ELR (cell line): ENCODE measurements at regions not wholly inside any gene's neighbourhood (a gene's known extent, or its start where the extent isn't known, plus 50 kb on each side); places are given as distances from the start of the nearest gene placed in this dataset.
"Not testable (repeated sequence)": the region's sequence is repeated elsewhere in the genome, so short reads cannot be mapped to it uniquely, and the experiment has no call there.

Source experiments
- DNase-seq: peaks from one replicate; pipeline ENCODE4 v3.0.0-alpha.2; 2015; ENCODE audit warnings: low read depth

DNA sequence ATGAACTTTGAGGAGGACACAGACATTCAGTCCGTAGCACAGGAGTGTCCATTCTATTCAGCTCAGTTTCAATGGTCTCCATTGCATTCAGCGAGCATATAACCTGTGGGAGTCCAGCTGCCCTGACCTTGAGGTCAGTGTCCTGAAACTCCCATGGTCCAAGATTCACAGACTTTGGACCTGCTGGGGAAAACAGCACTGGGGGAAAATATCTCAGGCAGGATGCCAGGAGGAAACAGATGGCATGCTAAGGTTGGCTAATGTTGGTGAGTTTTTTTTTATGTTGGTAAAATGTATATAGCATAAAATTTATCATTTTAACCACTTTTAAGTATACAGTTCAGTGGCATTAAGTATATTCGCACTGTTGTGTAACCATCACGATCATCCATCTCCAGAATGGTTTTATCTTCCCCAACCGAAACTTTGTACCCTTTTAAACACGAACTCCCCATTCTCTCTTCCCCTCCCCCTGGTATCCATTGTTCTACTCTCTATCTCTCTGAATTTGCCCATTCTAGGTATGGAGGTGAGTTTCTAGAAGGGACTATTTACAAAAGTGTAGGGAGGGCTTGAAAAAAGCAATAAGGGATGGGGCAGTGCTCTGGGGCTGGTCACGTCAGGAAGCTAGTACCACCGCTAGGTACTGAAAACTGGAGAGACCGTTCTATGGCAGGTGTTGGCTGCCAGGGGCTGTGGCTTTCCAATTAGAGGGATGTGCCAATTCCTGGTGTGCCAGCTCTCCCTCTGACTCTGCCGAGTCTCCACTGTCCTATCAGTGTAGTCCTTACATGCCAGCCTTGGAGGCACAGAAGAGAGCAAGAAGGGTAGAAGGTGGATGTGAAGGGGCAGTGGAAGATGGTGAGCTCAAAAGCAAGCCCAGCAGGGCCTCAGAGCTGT, 85.3 kb downstream of the FOXD2 start:
- DNase-seq, result no peak

DNA sequence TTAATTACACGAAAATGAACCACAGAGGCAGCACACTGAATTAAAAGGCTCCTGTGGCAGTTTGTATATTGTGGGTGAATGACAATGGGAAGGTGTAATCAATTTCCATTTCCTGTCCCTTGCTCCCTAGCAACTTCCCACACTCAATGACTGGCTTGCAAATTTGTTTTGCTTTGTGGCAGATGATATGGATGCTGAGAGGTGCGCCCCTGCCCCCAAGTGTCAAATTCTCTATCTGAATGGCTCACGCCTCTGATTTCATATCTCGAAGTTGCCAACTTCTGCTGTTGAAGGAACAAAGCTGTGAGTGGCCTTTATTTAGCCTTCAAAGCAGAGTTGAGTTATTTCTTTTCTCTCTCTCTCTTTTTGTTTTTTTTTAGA, 86.0 kb downstream of the FOXD2 start:
- DNase-seq, result no peak

DNA sequence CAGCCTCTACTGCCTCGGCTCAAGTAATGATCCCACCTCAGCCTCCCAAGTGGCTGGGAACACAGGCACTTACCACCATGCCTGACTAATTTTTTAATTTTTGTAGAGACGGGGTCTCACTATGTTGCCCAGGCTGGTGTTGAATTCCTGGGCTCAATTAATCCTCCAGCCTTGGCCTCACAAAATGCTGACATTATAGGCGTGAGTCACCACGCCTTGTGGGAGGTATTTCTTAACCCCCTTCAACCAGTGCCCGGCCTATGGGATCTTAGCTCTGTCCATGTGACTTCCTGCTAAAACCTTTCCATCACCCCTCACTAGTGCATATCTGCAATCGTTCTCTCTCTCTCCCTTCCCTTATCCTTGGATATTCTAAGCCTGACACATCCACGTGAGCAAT, 86.4 kb downstream of the FOXD2 start:
- DNase-seq, result no peak

DNA sequence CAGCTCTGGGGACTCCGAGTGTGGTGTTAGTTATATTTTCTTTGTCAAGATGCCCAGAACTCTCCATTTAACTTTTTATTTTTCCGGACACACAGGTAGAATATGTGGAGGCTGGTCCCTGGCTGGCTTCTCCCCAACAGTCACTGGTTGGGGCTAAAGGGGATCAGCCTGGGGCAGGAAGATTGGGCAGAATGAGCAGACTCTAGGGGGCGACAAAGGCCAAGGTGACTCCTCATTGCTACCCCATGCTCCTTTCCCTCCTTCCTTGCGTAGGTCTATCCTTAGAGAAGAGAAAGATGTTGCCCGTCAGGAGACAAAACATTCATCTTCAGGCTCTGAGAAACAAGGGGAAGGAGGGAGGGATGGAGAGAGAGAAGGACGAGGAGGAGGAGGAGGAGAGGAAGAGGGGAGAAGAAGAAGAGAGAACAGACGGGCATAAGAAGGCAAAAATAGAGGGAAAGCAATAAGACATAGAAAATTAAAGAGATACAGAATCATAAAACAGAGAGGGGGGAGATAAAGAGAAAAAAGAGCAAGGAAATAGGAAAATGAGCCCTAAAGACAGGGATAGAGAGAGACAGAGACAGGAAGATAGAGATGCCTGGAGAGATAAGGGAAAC, 89.9 kb downstream of the FOXD2 start:
- DNase-seq, result peak; percentile 22

DNA sequence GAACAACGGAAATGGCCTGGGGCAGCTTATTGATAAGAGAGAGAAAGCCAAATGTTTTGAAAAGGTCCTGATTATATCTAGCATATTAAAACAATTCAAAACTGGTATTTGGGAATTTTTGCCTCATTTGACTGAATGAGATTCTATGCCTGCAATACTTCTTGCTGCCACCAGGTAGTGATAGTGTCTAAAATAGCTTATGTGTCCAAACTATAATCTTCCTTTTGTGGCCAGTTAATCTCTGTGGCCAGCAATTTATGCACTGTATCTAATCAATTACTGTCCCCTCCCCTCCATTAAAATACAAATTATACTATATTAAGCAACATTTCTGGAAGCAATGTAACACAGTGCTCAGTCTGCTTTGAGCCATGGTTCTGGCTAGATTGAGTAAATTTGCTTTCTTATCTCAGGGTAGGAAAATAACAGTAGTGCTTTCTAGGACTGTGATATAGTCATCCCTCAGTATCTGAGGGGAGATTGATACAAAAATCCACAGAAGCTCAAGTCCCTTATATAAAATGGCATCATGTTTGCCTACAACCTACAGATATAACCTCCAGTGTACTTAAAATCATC, 91.8 kb downstream of the FOXD2 start:
- DNase-seq, result peak; percentile 27

DNA sequence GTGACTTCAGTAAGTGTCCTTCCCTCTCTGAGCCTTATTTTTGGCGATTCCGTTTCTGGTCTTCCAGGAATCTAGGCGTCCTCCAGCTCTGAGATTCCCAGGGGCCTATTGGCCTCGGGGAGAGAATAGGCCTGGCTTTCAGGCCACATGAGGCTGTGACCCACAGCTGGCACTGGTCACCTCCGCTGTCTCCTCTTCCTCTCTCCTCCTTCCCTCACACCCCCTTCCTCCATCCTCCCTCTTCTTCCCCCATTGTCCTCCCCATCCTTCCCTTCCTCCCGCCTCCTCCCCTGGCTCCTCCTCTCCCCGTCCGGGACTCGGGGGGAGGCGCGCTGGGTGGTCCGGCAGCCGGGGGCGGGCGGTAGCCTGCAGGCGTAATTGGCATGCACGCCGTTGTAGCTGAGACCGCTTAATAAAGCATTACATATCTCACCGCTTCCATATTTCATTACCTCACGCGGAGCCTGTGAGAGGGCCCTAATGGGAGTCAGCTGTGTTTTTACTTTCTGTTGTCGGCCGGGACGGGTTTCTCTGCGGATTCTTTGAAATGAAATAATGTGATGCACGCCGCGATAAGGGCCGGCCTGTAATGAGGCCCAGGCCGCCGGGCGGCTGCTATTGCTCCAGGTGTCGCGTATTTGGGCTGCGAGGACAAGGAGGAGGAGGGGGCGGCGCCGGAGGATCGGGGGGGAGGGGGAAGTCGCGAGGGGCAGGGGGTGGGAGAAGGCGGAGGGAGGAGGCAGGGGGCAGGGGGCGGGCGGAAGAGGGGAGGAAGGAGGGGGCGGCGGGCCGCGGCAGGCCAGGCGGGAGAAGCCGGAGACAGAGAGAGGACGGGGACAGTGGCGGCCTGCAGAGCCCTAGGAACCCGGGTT, 95.3 kb downstream of the FOXD2 start:
- DNase-seq, result peak; percentile 51

DNA sequence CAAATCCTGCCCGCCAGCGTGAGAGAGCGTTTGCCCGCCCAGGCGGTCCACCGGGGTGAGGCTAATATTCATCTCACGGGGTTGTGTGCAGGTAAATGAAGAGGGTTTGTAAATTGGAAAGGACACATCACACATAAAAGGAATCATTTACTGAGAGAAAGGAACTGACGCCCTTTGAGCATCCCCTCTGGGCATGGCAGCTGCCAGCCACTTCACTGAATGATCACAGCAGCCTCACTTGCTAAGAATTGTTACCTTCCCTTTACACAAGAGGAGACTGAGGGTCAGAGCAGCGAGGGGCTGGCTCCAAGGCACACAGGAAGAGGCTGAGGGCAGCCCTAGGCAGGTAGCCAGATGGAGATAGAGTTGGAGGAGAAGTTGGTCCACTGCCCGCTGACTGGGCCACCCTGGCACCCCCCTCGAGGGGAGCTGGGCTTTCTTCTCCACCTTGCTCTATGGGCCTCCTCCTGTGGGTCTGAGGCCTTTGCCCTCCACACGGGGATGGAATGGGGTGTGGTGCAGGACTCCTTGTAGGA, 96.0 kb downstream of the FOXD2 start:
- DNase-seq, result no peak

DNA sequence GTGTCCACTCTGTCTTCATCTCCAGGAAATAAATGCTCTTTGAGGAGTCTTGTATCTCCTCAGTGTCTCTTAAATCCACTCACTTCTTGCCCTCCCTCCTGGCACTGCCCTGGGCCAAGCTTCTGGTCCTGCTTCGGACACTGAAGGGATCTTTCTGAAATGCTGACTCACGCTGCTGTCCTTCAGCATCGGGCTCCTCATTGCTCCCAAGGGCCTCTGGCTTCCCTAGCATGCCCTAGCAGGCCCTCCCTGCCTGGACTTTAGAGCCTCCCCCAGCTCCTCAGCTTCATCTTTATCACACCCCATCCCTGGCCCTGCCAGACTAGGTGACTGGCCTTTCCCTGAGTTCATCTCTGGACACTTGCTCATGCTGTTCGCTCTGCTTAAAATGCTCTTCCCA, 96.6 kb downstream of the FOXD2 start:
- DNase-seq, result no peak

DNA sequence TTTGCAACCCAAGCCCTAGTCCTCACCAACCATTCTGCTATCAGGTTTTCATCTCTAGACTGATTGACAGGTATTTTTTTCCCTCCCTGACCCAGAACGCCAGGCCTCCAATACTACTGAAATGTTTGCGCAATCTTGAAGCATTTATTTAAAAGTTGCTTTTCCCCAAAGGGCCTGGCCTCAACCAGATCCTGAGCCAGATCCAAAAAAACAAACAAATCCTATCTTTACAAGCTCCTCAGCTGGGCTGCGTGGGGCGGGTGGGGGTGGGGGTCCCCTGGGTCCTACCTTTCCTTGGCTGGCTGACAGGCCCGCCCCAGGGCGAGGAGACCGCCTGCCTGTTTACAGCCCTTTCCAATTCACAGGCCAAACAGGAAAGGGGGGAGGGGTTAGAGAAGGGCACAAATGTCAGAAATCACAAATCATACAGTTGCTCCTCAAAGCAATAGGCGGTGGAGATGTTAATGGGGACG, 98.8 kb downstream of the FOXD2 start:
- no peak for DNase-seq

DNA sequence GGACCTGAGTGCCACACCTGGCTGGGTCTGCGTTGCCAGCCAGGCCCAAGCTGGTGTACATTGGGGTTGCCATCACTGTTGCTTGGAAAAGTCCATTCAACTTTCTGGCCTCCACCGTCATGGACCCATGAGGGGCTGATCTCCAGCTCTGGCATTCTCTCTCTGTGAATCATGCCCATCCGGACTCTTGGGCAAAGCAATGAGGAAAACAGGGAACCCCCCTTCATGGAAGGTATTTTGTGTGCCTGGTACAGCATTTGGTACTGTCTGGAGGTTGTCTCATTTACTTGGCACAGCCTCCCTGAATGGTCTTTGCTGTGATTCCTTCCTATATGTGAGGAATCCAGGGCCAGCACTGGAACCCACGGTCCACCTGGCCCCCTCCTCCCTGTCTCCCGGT, 99.4 kb downstream of the FOXD2 start:
- DNase-seq, result no peak

DNA sequence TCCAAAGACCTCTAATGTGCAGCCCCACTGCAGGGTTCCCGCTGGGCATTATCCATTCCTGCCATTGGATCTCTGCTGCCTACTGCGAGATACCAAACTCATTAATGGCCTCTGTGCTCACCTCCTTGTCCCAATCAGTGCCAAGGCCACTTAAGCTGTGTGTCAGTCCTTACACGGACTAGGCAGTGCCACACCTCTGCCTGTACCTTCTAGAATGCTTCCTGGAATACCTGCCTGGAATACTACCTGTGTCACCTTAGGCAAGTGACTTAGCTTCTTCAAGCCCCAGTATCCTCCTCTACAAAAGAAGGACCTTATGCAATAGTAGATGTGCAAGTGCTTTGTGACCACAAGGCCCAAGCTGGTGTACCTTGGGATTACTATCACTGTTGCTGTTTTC, 100.1 kb downstream of the FOXD2 start:
- no peak for DNase-seq

DNA sequence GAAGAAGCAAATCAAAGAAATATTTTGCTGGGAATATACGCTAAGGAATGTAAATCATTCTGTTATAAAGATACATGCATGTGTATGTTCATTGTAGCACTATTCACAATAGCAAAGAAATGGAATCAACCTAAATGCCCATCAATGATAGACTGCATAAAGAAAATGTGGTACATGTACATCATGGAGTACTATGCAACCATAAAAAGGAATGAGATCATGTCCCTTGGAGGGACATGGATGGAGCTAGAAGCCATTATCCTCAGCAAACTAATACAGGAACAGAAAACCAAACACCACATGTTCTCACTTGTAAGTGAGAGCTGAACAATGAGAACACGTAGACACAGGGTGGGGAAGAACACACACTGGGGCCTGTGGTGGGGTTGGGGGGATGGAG, 100.7 kb downstream of the FOXD2 start:
- not testable (repeated sequence) for DNase-seq

DNA sequence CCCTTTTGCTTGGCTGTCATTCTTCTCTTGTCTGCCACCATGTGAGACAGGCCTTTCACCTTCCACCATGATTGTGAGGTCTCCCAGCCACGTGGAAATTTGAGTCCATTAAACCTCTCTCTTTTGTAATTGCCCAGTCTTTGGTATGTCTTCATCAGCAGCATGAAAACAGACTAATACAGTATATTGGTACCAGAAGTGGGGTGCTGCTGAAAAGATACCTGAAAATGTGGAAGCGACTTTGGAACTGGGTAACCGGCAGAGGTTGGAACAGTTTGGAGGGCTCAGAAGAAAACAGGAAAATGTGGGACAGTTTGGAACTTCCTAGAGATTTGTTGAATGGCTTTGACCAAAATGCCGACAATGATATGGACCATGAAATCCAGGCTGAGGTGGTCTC, 103.9 kb downstream of the FOXD2 start:
- not testable (repeated sequence) for DNase-seq

DNA sequence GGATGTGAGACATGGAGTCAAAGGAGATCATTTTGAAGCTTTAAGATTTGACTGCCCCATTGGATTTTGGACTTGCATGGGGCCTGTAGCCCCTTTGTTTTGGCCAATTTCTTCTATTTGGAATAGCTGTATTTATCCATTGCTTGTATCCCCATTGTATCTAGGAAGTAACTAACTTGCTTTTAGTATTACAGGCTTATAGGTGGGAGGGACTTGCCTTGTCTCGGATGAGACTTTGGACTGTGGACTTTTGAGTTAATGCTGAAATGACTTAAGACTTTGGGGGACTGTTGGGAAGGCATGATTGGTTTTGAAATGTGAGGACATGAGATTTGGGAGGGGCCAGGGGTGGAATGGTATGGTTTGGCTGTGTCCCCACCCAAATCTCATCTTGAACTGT, 105.2 kb downstream of the FOXD2 start:
- not testable (repeated sequence) for DNase-seq

DNA sequence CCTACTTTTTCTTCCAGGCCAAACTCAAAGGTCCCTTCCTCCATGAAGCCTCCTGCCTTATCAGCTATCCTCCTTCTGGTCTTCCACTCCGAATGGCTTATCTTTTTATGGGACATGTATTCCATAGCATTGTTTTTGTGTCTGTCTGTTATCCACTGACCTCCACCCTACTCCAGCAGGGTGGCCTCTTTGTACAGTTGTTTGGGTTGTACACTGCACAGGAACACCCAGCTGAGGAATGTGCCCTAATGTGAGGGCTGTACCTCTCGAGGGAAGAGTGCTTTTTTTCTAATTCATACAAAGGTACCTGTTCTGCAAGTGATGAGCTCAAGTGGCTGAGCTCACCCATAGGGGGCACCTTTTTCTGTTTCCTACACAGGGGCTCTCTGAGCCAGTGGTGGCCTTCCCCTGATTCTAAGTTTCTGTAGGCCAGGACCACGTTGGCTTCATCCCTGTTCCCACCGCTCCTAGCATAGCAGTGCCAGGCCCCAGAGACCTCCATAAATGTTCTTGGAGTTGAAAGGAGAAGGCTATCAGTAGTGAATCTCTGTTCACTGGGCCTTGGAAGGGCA, 108.2 kb downstream of the FOXD2 start:
- no peak for DNase-seq

DNA sequence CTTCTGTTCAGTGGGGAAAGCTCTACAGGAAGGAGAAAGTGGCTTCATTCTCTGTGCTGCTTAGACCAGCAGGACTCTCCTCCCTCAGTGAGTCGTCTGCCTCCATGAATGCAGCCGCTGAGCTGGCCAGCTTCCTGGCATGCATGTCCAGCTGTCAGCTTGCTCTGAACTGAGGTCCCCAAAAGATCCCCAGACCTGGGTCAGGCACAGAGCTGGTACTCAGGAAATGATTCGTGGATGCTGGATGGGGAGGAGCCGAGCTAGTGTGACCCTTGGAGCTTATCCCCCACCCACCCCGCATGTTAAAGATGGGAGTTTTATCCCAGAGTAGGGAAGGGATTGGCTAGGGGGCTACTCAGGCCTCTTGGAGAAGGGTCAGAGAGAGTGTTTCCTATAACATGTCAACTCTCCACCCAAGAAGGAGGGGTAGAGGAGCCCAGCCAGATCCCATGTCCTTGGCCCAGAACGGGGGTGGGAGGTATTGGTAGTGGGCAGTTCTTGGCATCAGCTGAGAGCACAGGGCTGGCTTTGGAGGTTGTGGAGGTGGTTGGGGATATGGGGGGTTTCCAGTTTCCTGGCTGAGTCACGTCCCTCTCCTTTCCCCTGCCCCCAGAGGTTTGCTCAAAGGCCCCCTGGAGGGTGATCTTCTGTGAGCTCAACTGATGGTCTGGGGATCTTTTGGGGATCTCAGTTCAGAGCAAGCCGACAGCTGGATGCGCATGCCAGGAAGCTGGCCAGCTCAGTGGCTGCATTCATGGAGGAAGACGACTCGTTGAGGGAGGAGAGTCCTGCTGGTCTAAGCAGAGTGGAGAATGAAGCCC, 110.1 kb downstream of the FOXD2 start:
- peak; percentile 20 for DNase-seq

DNA sequence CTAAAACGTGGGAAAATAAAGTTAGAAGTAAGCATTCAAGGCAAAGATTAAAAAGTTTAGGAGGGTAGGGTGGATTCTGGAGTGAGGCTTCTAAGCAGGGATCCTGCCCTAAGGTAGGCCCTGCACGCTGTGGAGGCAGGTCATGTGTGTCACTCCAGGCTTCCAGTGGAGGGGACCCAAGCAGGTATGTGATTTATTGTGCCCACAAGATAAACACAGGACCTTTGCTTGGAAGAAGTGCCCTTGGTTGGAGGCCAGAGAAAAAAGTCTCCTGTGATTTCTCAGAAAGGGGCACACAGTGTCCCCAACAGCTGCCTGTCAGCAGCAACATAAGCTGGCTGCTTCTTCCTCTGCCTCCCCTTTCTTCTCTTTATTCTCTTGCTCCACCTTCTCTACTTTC, 110.8 kb downstream of the FOXD2 start:
- no peak for DNase-seq

DNA sequence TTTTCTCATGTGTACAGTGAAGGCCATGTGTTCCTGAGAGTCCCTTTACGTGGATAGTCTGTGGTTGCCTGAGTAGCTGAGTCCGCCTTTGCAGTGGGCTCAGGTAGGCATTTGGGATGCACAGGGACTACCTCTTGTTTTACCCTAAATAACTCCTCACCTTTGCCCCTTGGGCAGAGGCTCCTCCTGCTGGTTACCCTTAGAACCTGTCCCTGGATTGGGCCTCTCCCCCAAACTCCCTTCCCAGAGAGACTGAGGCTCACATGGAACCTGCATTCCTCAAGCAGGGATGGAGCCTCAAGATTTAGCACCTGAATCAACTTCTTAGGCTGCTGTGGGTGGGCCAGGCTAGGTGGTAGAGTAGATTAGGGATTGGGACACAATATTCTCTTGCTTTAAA, 111.7 kb downstream of the FOXD2 start:
- DNase-seq, result no peak

DNA sequence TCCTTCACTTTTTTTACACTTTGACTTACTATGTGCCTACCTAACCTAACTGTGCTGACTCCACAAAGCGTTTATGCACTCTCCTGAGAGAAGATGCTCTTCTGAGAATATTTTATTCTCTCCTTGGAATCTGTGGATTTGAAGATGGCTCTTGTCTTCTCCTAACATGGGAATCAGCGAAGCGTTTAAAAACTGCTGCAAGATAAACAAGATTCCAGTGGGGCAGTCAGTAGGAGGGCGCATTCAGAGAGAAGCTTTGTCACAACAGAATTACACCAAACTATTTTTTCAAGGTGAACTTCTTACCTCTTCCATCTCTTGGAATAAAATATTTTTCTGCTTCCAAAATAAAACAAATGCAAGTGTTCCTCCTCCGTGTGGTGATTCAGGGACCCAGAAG, 113.1 kb downstream of the FOXD2 start:
- no peak for DNase-seq

DNA sequence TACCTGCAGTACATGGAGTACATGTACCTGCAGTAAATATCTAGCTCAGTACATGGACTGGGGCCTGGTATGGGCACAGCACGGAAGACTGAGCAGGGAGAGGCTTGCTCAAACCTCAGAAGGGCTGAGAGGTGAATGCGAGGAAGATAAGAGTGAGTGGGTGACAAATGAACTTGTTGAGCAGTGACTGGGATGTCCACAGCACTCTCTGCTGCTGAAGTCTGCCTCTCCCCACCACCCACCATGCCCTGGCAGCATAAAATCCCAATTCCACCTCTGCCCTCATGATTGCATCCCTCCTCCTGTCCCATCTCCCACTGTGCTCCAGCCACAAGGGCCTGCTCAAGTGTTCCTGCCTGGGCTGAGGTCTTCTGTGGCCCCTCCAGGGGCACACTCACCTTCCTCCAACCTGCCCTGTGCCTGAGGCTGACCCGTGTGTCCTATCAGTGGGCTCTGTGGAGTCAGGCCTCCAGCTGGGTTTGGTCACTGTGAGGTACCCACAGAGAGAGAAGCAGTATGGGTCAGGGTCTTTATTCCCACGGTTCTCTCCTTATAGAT, 114.2 kb downstream of the FOXD2 start:
- DNase-seq, result no peak
